Subcutaneous abdominal adipose tissue (tissue), 5 donors: ENCODE measurements at regions not wholly inside any gene's neighbourhood (a gene's known extent, or its start where the extent isn't known, plus 50 kb on each side); places are given as distances from the start of the nearest gene placed in this dataset.
"Not testable (repeated sequence)": the region's sequence is repeated elsewhere in the genome, so short reads cannot be mapped to it uniquely, and the experiment has no call there.

Experiments used
- H3K27ac ChIP-seq: one replicate; pipeline ENCODE4 v1.7.0; 2013; ENCODE audit warnings: low read depth, mild to moderate bottlenecking, inconsistent platforms, low read length, moderate library complexity
- H3K27me3 ChIP-seq, 5 donors: one replicate each; pipeline ENCODE4 v1.7.0; 2013; ENCODE audit warnings: low read length in 5 of 5, inconsistent platforms in 1 of 5; ENCODE audit not compliant: control insufficient read depth in 5 of 5, insufficient read depth in 4 of 5
- H3K36me3 ChIP-seq, 5 donors: one replicate each; pipeline ENCODE4 v1.7.0; 2013; ENCODE audit warnings: low read length in 5 of 5; ENCODE audit not compliant: control insufficient read depth in 5 of 5, insufficient read depth in 5 of 5
- H3K4me1 ChIP-seq, 5 donors: one replicate each; pipeline ENCODE4 v1.7.0; 2013; ENCODE audit warnings: low read length in 5 of 5, mild to moderate bottlenecking in 3 of 5, moderate library complexity in 1 of 5; ENCODE audit not compliant: control insufficient read depth in 5 of 5, insufficient read depth in 5 of 5
- H3K4me3 ChIP-seq, 5 donors: one replicate each; pipeline ENCODE4 v1.7.0; 2013; ENCODE audit warnings: low read length in 5 of 5, low read depth in 1 of 5
- H3K9ac ChIP-seq, 5 donors: one replicate each; pipeline ENCODE4 v1.7.0; 2013; ENCODE audit warnings: low read length in 5 of 5, mild to moderate bottlenecking in 4 of 5, moderate library complexity in 3 of 5
- H3K9me3 ChIP-seq, 5 donors: one replicate each; pipeline ENCODE4 v1.7.0; 2013; ENCODE audit warnings: low read length in 5 of 5; ENCODE audit not compliant: control insufficient read depth in 5 of 5
- donor health status: healthy.
- donor health status: healthy.
- donor health status: healthy.
- donor health status: healthy.
- donor health status: healthy.

GRCh38 chr9:73402081-73403028 lies 250.7 kb downstream of the ANXA1 start:
- no peaks in the 10 kb centered on the region for H3K36me3 ChIP-seq
- peaks cover 0 to 13% (median 0%) of the 10 kb centered on the region in 5 donors for H3K9me3 ChIP-seq
- H3K27ac ChIP-seq, result no peak overlapping the region
- H3K27me3 ChIP-seq, result no peaks in the 10 kb centered on the region
- no peaks in the 10 kb centered on the region for H3K4me1 ChIP-seq
- H3K4me3 ChIP-seq, result no peak overlapping the region
- H3K9ac ChIP-seq, result no peak overlapping the region

- Histone ChIP-seq H3K4me1 (no peaks in the 10 kb centered on the region), H3K36me3 (no peaks in the 10 kb centered on the region), H3K27me3 (no peaks in the 10 kb centered on the region), H3K27ac (no peak overlapping the region), H3K9ac (no peak overlapping the region), H3K4me3 (no peak overlapping the region), H3K9me3 (no peaks in the 10 kb centered on the region)
Observed at GRCh38 chr9:73411494-73411893, 259.8 kb downstream of the ANXA1 start.

GRCh38 chr9:73412874-73413273 lies 261.2 kb downstream of the ANXA1 start:
- Histone ChIP-seq H3K27me3 (no peaks in the 10 kb centered on the region), H3K4me3 (no peak overlapping the region), H3K4me1 (no peaks in the 10 kb centered on the region)

GRCh38 chr9:73423891-73424290 lies 272.2 kb downstream of the ANXA1 start:
- H3K4me1 ChIP-seq, result peaks cover 0 to 13% (median 0%) of the 10 kb centered on the region in 5 donors
- no peaks in the 10 kb centered on the region for H3K36me3 ChIP-seq
- H3K27ac ChIP-seq, result peak overlapping the region; percentile 70
- no peaks in the 10 kb centered on the region for H3K27me3 ChIP-seq
- no peak overlapping the region for H3K9ac ChIP-seq
- no peak overlapping the region for H3K4me3 ChIP-seq
- no peaks in the 10 kb centered on the region for H3K9me3 ChIP-seq

More at GRCh38 chr9:73412874-73413273, 261.2 kb downstream of the ANXA1 start:
- H3K9me3 ChIP-seq, result no peaks in the 10 kb centered on the region
- no peaks in the 10 kb centered on the region for H3K36me3 ChIP-seq
- no peak overlapping the region for H3K27ac ChIP-seq
- H3K9ac ChIP-seq, result no peak overlapping the region

- H3K4me1 ChIP-seq, result peaks cover 0 to 13% (median 0%) of the 10 kb centered on the region in 5 donors
- no peak overlapping the region for H3K4me3 ChIP-seq
- no peaks in the 10 kb centered on the region for H3K27me3 ChIP-seq
- no peaks in the 10 kb centered on the region for H3K9me3 ChIP-seq
- no peak overlapping the region for H3K27ac ChIP-seq
- H3K9ac ChIP-seq, result no peak overlapping the region
- H3K36me3 ChIP-seq, result no peaks in the 10 kb centered on the region
Observed at GRCh38 chr9:73426269-73426668, 274.6 kb downstream of the ANXA1 start.

GRCh38 chr9:73434826-73435225 lies 283.2 kb downstream of the ANXA1 start:
- Histone ChIP-seq H3K4me1 (peaks cover 0 to 12% (median 0%) of the 10 kb centered on the region in 5 donors), H3K36me3 (no peaks in the 10 kb centered on the region), H3K27me3 (no peaks in the 10 kb centered on the region), H3K27ac (no peak overlapping the region), H3K9me3 (no peaks in the 10 kb centered on the region), H3K4me3 (no peak overlapping the region), H3K9ac (no peak overlapping the region)

GRCh38 chr9:73437758-73438157 lies 286.1 kb downstream of the ANXA1 start:
- Histone ChIP-seq H3K27me3 (no peaks in the 10 kb centered on the region), H3K36me3 (no peaks in the 10 kb centered on the region), H3K9me3 (no peaks in the 10 kb centered on the region), H3K9ac (no peak overlapping the region), H3K4me3 (no peak overlapping the region), H3K4me1 (peaks cover 0 to 12% (median 0%) of the 10 kb centered on the region in 5 donors), H3K27ac (no peak overlapping the region)

GRCh38 chr9:73439839-73440238 lies 288.2 kb downstream of the ANXA1 start:
- not testable (repeated sequence) for H3K4me3 ChIP-seq, H3K4me1 ChIP-seq, H3K36me3 ChIP-seq, H3K9ac ChIP-seq, H3K9me3 ChIP-seq, H3K27me3 ChIP-seq, H3K27ac ChIP-seq

GRCh38 chr9:73441223-73441622 lies 289.6 kb downstream of the ANXA1 start:
- H3K9ac ChIP-seq, result no peak overlapping the region
- no peak overlapping the region for H3K27ac ChIP-seq
- H3K9me3 ChIP-seq, result no peaks in the 10 kb centered on the region
- peaks cover 0 to 7% (median 0%) of the 10 kb centered on the region in 5 donors for H3K4me1 ChIP-seq
- no peak overlapping the region for H3K4me3 ChIP-seq
- no peaks in the 10 kb centered on the region for H3K36me3 ChIP-seq
- no peaks in the 10 kb centered on the region for H3K27me3 ChIP-seq

- Histone ChIP-seq H3K9me3 (no peaks in the 10 kb centered on the region), H3K36me3 (no peaks in the 10 kb centered on the region), H3K4me1 (peaks cover 0 to 11% (median 0%) of the 10 kb centered on the region in 5 donors), H3K4me3 (no peak overlapping the region), H3K9ac (no peak overlapping the region), H3K27ac (no peak overlapping the region), H3K27me3 (no peaks in the 10 kb centered on the region)
Observed at GRCh38 chr9:73441890-73442818, 290.5 kb downstream of the ANXA1 start.
